ENCODE measurements at regions not wholly inside any gene's neighbourhood (a gene's known extent, or its start where the extent isn't known, plus 50 kb on each side); places are given as distances from the start of the nearest gene placed in this dataset.
"Not testable (repeated sequence)": the region's sequence is repeated elsewhere in the genome, so short reads cannot be mapped to it uniquely, and the experiment has no call there.

GRCh38 chr1:118291661-118292060 lies 106.6 kb upstream of the SPAG17 start:
- no peak for DNase-seq

GRCh38 chr1:118290571-118290970 lies 105.5 kb upstream of the SPAG17 start:
- DNase-seq, result no peak

GRCh38 chr1:118290046-118290445 lies 105.0 kb upstream of the SPAG17 start:
- no peak for DNase-seq

- not testable (repeated sequence) for DNase-seq
These were observed 95.6 kb upstream of the SPAG17 start for GRCh38 chr1:118280656-118281055.

GRCh38 chr1:118275472-118276115 lies 90.6 kb upstream of the SPAG17 start:
- no peak for DNase-seq

- DNase-seq, result no peak
These were observed 87.9 kb upstream of the SPAG17 start for GRCh38 chr1:118272884-118273283.

GRCh38 chr1:118271883-118272282 lies 86.9 kb upstream of the SPAG17 start:
- no peak for DNase-seq

GRCh38 chr1:118269598-118269997 lies 84.6 kb upstream of the SPAG17 start:
- no peak for DNase-seq

- DNase-seq, result peak; percentile 26
These were observed 81.4 kb upstream of the SPAG17 start for GRCh38 chr1:118266436-118266835.

- DNase-seq, result no peak
These were observed 79.3 kb upstream of the SPAG17 start for GRCh38 chr1:118264343-118264742.

GRCh38 chr1:118262865-118263264 lies 77.8 kb upstream of the SPAG17 start:
- no peak for DNase-seq

GRCh38 chr1:118258975-118259374 lies 73.9 kb upstream of the SPAG17 start:
- DNase-seq, result no peak

- DNase-seq, result peak; percentile 75
These were observed 72.9 kb upstream of the SPAG17 start for GRCh38 chr1:118257946-118258345.

- peak; percentile 68 for DNase-seq
These were observed 69.7 kb upstream of the SPAG17 start for GRCh38 chr1:118254491-118255425.

- DNase-seq, result no peak
These were observed 69.0 kb upstream of the SPAG17 start for GRCh38 chr1:118254001-118254400.

- no peak for DNase-seq
These were observed 68.3 kb upstream of the SPAG17 start for GRCh38 chr1:118253053-118253915.

- no peak for DNase-seq
These were observed 67.6 kb upstream of the SPAG17 start for GRCh38 chr1:118252624-118253023.

GRCh38 chr1:118250232-118250631 lies 65.2 kb upstream of the SPAG17 start:
- no peak for DNase-seq

GRCh38 chr1:118249641-118250040 lies 64.6 kb upstream of the SPAG17 start:
- DNase-seq, result no peak

- peak; percentile 17 for DNase-seq
These were observed 62.6 kb upstream of the SPAG17 start for GRCh38 chr1:118247593-118247992.

- no peak for DNase-seq
These were observed 61.6 kb upstream of the SPAG17 start for GRCh38 chr1:118246646-118247045.

GRCh38 chr1:118244194-118244593 lies 59.2 kb upstream of the SPAG17 start:
- peak; percentile 64 for DNase-seq

GRCh38 chr1:118243269-118243668 lies 58.2 kb upstream of the SPAG17 start:
- no peak for DNase-seq
